ENCODE measurements at regions not wholly inside any gene's neighbourhood (a gene's known extent, or its start where the extent isn't known, plus 50 kb on each side); places are given as distances from the start of the nearest gene placed in this dataset.

DNA sequence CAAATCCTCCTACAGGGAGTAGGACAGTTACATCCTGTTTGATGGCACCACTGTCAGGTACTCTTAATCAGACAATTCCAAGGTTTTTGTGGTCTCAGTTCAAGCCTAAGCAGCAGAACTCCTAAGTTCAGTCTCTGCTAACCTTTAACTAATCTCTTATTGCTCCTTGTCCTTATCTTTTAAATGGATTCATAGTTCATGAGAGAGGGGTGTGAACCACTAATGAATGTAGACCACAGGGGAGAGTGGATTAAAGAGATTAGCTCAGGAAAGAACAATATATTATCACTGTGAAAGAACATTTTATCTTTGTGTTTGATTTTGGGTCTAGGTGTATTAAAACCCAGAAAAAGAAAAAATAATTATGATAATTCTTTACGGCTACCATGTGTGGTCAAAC lies 168.9 kb downstream of the DCK start:
- no peak for DNase-seq

DNA sequence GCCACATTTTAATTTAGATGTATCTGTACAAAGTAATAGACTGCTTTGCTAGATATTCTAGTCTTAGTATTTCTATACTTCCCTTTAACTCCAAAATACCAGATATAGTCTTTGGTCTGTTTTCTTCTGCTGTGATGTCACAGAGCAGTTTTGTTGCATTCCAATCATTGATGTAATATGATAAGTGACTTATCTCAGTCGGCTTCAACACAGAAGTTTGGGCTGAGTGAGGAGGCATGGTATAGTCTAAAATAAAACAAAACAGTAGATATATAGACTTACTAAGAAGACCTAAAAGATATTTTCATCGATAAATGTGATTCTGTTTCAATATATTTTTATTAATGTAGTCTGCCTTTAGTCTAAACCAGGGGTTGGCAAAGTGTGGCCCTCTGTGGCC lies 169.9 kb downstream of the DCK start:
- DNase-seq: no peak

DNA sequence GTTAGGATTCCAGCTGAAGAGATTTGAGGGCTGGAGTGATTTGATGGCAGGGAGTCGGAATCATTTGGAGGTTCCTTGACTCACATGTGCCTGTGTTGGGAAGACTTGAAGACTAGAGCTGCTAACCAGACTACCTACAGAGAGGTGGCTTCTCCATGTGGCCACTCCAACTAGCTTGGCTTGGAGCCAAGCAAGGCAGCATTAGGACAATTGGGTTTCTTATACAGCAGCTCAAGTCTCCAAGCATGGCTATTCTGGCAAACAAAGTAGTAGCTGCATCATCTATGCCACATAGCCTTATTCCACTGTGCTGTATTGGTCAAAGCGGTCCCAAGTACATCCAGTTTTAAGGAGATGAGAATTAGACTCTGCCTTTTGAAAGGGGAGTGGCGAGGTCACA lies 171.7 kb upstream of the SLC4A4 start:
- no peak for DNase-seq

DNA sequence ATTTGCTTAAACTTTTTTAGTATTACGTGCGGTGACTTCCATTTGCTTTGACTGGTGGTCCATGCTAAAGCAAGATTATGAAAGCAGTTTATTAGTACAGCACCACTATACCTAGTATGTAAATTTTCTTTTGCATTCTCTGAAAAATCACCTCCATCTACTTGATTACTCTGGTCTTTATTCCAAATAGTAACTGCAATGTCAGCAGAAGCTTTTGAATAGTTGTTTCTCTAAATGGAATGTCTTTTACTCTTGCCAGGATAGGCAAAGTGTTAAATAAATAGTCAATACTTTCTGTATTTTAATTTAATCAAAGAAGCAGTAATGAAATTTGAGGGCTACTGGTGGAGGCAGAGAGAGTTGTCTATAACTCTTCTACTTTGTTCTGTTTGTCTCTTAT lies 167.2 kb upstream of the SLC4A4 start:
- no peak for DNase-seq

DNA sequence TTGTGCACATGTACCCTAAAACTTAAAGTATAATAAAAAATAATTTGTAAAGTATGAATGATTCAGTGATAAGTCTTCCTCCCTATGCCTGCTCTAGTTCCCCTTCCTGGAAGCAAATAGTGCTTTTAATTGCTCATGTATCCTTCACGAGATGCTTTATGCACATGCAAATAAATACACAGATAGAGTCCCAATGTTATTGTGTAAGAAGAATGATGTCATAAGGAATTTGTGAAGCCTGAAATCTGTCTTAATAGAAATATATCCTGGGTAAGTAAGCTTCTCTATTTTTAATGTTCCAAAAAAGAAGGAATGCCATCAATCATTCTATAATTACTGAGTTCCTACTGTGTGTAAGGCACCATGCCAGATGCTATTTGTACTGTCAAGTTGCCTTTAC lies 157.5 kb upstream of the SLC4A4 start:
- no peak for DNase-seq

DNA sequence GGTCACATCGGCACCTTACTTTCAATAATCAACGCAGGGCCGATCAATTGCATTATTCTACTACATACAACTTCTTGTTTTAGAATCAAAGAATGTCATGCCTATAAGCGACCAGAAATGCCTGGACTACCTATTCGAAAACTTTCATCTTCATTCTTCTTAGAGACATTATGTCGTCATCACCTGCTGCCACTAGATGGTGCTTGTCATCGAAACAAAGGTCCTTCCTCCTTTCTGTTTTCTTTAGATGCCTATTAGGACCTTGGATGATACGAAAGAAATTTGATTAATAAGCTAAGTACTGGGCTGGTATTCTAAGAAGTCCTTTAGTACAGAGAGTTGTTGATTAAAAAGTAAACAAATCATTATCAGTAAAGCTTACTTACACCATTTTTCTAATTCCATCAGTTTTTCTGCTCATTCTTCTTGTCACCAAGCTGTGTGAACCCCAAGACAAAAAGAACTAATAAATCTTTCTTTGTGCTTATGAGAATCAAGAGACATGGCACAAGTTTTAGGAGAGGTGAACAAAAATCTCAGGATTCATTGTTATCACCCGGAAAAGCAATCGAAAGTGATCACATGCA lies 154.5 kb upstream of the SLC4A4 start:
- DNase-seq: peak; percentile 8

DNA sequence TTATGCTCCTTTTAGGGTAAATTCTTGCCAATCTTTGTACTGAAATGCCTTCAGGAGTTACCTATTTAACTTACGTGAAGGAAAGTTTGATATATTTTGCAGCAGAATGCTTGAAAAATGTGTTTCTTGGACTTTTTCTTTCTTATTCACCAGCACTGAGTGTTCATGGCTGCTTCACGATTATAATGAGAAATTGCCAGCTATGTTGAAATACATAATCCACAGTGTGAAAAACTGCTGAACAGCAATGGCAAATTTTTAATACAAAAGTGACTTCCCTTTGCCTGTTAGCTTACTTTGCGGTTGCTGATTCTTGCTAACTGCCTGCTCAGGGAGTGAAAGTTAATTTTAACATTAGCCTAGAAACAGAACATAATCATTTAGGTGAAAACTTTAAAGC lies 153.8 kb upstream of the SLC4A4 start:
- no peak for DNase-seq

DNA sequence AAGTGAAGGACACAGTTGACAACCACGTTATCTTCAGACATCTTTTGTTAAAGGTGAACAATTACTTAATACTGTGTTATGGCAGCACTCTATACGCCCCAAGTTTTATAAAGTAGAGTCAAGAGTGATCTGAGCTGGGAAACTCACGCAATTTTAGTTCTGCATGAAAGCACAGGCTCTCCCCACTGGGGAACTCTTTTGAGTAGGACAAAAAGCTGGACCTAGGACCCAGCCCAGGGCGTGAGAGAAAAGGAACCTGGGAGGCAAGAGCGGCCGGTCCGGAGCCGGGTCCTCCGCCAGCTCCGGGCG lies 152.6 kb upstream of the SLC4A4 start:
- DNase-seq: no peak

DNA sequence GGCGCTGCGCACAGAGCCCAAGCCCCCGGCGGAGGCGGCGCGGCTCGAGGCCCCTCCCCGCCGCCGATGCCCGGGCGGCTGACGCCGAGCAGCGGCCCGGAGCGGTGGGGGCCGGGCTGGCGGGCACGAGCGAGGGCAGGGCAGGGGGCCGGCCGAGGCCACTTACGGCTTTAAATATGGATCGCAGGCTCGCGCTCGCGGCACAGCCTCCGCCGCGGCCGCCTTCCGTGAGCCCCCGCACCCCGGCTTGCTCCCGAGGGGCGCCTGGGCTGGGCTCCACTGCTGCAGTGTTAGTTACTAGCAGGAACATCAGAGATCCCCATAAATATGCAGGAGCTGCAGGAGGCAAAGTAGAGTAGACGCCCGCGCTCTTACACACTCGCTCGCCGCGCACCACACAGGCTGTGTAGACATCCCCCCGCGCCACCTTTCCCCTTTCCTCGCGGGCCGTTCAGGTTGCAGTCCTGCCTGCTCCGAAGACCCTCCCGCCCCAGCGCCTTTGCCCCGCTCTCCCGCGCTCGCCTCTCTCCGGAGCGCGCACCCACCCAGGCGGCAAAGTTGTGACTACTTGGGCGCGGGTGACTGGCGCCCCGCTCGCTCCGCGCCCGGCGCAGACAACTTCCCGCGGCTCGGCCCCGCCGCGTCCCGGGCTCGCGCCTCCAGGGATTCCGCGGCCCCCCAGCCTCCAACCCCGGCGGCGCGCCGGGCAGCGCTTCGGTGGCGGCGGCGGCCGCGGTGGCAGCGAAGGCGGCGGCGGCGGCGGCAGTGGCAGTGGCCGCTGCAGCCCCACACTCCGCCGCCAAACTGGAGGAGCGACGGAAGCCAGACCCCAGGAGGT lies 152.0 kb upstream of the SLC4A4 start:
- peak; percentile 24 for DNase-seq

DNA sequence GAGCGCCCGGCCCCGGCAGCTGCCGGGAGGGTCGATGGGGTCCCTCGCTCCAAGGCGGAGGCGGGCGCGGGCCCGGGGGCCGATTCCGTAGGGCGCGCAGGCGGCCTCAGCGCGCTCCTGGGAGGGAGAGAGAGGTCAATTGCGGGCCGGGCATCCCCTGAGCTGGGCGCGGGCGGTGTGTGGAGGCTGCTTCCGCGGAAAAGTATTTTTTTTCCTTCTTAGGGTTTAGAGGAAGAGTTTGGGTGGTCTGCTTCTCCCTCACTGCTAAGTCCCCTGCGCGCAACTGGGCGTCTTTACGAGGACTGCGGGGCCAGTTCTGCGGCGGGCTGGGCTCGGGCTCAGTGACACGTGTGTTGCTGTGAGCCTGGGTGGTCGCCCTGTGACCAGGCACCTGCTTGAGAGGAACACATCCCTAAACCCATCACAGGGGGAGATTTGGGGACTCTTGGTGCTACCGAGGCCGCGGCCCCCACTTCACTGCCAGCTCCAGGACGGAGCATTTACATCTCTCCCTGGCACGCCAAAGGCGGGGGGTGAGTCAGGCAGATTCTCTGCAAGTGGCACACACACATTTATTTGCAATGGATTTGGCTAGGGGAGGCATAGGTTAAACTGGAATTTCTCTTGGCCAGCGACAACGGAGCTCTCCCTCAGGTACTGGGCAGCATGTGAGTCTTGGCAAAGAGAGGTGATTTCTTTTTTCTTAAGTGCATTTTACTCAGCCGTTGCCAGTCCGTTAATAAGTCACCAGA lies 151.2 kb upstream of the SLC4A4 start:
- no peak for DNase-seq

DNA sequence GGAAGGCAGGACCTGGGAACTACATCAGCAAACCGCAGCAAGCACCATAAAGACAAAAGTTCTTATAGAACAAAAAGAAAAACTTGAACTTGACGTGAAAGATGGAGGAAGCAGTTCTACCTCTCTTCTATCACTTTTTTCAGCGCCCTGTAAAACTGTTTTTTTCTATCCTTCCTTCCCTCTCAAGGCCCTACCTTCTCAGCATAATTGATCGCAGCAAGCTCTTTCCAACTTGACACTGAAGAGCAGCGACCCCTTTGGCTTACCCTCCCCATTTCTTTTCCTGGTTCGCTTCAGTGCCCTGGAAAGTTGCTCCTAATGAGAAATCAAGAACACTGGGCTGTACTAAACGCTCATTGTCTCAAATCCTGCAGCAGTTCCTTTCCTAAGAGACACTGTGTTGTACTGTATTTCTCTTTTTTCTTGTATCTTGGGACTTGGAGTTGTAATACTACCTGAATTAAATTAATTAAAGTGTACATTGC lies 150.6 kb upstream of the SLC4A4 start:
- DNase-seq: no peak

DNA sequence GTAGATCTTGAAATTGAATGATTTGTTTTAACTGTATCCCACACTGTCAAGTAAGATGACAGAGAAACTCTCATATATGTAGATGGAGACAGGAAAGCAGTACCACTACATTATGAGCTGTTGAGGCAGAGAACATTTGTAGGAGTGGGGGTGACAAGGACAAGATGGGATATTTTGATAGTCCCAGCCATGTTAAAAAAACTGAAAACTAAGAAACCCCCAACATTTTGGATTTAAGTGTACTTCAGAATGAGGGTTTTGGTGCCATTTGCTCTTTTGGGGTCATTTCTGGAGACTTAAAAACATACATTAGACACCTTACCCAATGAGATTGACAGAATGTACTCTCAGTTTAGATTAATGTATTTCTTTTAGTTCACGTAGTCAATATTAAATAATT lies 149.9 kb upstream of the SLC4A4 start:
- no peak for DNase-seq

DNA sequence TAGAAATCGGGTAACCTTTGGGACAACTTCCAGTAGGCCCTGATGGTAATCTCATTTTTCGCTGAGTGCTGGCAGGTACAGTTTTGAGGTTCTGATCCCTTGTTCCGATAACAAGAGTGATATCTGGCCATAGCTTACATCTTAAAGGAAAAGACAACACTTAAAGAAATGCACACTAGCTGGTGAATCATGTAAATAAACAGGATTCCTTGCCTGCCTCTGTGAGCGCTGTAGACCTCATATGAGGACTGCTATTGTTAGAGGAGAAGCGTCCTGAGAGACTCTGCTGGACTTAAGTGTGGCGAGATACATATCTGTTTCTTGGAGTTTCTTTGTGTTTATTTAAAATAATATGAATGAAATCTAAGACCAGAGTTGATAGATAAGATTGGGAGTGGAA lies 149.3 kb upstream of the SLC4A4 start:
- no peak for DNase-seq

DNA sequence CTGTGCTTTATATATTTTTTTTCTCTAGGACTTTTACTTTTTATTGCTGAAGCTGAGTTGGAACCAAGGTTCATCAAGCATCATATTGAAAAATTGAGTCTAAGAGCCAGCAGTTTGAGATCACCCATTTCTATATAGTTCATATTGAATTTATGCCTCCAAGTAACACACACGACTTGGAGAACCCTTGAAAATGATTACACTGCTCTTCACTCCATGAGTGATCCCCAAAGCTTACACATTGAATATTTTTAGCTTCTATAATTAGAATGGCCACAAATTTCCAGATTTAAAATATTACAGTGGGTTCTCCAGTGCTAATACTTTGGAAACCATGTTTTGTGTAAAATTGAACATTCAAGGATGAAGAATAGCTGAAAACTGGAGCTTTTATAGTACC lies 144.4 kb upstream of the SLC4A4 start:
- no peak for DNase-seq

DNA sequence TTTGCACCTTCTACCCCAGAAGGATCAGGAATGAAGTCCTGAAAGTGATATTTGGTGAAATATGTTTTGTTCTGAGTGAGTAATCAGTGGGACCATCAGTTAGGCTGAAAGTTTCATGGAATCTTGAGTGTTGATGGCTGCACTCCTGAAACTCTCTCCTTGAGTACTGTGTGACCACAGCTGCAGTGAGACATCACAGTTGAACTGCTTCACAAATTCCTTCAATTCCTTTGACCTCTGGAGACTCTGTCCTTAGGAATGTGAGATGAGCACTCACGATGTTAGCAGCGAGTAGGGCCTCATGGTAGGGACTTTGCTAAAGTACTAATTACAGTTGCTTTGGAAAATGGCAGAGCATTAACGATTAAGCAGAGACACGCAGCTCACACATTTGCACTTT lies 142.9 kb upstream of the SLC4A4 start:
- no peak for DNase-seq

DNA sequence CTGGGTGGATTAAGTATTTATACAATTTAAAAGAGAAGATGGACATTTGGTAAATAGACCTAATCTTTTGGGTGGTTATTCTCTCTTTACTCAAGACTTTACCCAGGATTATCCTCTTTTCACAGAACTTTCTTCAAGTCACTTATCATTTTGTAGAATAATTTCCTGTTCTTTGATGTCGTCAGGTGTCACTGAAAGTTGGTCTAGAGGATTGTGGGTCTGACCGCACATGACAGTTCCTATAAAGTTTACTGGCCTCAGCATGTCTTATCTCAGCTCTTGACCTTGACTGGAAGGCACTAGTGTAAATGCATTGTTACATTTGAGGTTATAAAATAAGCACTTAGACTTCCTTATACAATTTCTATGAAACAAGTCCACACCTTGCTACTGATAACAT lies 139.9 kb upstream of the SLC4A4 start:
- DNase-seq: no peak

DNA sequence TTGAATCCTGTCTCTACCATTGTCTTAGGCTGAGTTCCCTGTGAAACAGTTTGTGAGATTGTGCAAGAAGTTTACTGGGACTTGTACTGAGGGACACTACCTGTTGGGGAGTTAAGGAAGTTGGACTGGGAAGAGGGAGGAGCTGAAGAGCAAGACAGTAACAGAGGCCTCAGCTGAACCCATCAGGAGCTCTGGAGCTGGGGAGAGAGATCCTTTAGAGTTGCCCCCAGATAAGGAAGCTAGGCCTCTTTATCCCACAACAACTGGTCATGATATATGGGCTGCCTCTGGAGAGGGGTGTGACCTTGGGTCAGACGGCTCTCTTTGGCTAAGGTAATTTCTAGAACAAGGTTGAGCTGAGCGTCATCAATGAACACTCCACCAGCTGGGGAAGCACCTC lies 137.8 kb upstream of the SLC4A4 start:
- no peak for DNase-seq

DNA sequence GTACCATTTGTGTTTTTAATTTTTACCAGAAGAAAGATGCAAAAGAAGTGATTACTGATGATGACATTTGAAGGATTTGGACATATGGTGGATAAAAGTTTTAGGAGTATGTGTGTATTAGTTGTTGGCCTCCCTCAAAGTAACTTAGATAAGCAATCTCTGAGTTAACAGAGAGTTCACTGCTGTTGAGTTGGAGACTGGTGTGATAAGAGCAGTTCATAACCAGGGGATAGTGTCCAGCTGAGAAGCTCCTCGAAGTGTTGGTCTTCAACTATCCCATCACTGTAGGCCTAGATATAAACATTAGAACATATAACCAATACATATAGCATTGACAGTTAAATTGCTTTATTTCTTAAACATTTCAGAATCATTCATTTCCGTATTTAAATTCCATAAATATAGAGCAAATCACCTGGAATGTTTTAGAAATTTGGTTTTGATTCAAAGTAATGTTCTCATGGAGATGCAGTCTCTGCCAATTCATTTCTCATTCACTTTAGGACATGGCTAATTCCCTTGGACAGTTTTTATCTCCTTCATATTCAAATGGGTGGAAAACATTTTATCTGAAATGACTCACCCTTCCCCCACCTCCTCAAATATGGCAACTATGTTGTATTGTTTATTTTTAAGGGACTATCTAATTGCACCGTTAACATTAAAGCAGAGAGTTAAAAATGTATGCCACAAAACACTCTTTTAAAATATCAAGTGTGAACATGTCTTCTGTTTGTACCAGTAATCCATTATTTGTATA lies 136.8 kb upstream of the SLC4A4 start:
- DNase-seq: no peak

DNA sequence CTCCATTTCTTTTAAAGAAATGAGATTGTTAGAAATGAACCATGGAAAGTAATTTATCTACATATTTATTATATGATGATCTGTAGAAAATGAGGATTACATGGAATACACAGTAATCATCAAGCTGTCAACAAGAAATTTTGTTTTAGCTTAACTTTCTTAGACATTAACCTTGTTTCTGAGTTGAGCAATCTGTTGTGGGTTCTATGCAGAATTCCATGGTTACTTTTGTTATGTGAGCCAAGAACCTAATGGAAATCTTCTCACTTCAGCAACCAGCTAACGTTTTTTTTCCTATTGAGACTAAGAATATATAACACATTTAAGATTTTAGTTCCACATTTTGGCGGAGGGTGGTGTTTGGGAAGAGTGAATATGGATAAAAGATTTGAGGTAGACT lies 136.1 kb upstream of the SLC4A4 start:
- no peak for DNase-seq

DNA sequence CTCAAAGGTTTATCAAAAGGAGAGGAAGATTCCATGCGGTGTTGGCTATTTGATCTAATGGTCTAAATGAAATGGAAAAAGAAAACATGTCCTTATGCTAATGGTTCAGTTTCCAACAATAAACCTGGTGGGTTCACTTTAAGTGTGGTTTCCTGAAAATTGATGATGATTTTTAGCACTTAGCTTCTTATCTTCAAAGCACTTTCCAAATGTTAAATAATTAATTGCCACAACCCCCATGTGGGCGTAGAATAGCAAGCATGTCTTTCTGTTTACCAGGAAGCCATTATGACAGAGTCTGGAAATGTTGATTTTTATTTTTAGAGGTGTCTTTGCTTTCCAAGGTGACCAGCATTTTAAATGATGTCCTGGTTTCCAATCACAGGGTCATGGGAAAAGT lies 134.8 kb upstream of the SLC4A4 start:
- DNase-seq: no peak

DNA sequence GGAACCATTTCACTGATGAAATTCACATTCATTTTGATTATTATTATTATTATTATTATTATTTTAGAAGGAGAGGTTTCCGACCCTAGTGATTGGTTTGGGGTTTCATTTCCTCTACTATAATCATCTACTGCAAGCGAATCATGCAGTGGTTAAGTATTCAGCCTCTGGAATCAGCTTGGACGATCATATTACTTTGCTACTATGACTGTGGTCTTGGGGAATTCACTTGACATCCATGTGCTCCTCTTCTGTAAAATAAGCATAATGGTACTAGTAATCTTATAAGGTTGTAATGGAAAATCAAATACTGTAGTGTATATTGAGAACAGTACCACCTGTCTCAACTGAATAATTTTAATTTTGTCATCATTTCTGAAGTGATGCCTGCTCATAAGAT lies 132.1 kb upstream of the SLC4A4 start:
- peak; percentile 18 for DNase-seq

DNA sequence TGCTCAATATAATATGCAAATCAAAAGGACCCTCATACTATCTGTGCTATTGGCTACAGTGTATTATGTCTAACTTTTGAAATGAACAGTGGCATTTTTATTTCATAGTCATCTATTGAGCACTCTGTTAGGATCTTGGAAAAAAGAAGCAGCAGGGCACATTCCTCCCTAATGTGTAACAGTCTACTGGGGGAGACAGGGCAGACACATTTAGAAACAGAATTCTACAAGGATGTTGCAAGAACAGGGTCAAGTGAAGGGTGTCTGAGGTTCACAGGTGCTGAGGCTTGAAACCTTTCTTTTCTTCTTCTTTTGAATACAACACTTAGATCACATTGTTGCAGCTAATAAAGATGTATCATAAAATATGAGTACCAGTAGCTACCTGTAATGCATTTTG lies 129.7 kb upstream of the SLC4A4 start:
- DNase-seq: no peak

DNA sequence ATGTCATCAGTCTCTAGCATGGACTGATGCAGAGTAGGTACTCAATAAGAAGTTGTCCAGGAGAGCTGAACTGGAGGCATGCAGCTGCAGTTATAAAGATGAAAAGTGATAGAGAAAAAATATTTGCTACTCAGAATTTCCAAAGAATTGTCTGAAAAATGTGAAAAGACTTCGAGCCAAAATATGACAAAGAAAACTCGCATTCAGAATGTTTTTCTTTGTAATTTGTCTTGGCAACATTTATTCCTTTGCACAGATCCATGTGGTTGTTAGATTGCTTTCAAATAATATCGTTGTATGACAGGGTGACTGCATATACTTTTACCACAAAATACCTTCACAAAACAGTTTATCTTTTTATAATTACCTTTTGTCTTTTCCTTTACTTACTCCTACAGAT lies 128.0 kb upstream of the SLC4A4 start:
- DNase-seq: no peak

DNA sequence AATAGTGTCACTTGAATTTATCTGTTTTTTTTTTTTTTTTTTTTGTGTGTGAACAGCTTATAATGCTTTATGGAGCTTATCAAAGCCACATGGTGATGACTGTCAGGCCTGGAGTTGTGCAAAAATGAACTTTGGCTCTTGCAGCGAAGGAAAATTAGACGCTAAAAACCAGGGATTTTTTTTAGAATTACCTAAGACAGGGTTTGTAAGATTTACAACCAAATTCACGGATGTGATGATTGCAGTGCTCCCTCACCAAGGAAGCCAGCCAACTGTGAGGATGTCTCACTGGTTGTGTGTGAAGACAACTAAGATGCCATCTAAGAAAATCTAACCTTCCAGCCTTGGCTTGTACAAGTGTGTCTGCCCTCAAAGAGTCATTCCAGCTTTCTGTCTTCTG lies 127.1 kb upstream of the SLC4A4 start:
- DNase-seq: no peak

Data from NCI-H2029 (cell line).